ENCODE measurements at regions not wholly inside any gene's neighbourhood (a gene's known extent, or its start where the extent isn't known, plus 50 kb on each side); places are given as distances from the start of the nearest gene placed in this dataset.

DNA sequence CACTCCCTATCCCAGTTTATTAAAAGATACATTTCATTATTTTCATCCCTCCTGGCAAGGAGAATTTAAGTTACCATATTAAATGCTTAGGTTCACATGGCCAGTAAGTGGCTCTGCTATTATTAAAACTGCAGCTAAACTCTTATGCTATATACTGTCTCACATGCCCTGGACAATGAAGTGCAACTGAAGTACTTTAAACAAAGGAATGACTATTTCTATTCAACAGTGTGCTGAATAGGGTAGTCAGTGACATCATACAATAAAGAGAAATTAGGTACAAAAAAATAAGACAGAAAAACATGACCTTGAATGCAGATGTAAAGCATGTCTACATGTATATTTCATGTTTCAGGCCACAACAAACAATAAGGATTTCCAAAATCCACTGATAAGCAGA, 282.6 kb upstream of the SMC2 start:
- Histone ChIP-seq H3K27me3 (replicated peaks) (no peaks in the 10 kb centered on the region), H3K36me3 (no peaks in the 10 kb centered on the region), H3K4me3 (no peak overlapping the region), H3K4me1 (replicated peaks) (no peaks in the 10 kb centered on the region), H3K9me3 (replicated peaks) (no peaks in the 10 kb centered on the region), H3K27ac (no peak overlapping the region)
- DNase-seq (ENCODE audit: low read depth in 1 of 2, low spot score in 2 of 2) = no peak

- H3K27ac ChIP-seq = no peak overlapping the region
- no peak overlapping the region for H3K4me3 ChIP-seq
- no peaks in the 10 kb centered on the region for H3K4me1 ChIP-seq (replicated peaks)
- H3K9me3 ChIP-seq (replicated peaks) = no peaks in the 10 kb centered on the region
- H3K36me3 ChIP-seq = no peaks in the 10 kb centered on the region
- H3K27me3 ChIP-seq (replicated peaks) = no peaks in the 10 kb centered on the region
- DNase-seq (ENCODE audit: low read depth in 1 of 2, low spot score in 2 of 2) = no peak
Measured at GRCh38 chr9:103816146-103816545, 278.0 kb upstream of the SMC2 start.

DNA sequence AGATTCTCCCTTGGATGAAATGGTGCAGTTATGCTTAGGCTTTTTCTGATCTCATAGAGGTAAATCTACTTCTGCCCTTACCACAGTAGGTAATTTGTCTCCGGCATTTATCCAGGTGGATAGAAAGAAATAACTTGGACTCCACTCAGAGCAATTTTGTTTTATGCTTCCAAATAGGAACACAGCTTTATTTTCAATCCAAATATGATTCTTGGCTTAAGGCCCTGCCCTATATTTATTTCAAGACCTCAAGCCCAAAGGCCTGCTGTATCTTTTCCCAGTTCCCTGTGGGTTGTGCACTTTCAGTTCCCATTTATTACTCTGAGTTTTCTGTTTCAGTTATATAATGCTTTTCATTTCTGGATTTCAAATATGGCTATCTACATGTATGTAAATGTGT, 274.2 kb upstream of the SMC2 start:
- Histone ChIP-seq H3K4me3 (no peak overlapping the region), H3K27ac (no peak overlapping the region), H3K36me3 (no peaks in the 10 kb centered on the region), H3K27me3 (replicated peaks) (no peaks in the 10 kb centered on the region), H3K9me3 (replicated peaks) (no peaks in the 10 kb centered on the region), H3K4me1 (replicated peaks) (no peaks in the 10 kb centered on the region)
- no peak for DNase-seq (ENCODE audit: low read depth in 1 of 2, low spot score in 2 of 2)

GRCh38 chr9:103821115-103821514, 273.0 kb upstream of the SMC2 start:
- no peaks in the 10 kb centered on the region for H3K36me3 ChIP-seq

DNA sequence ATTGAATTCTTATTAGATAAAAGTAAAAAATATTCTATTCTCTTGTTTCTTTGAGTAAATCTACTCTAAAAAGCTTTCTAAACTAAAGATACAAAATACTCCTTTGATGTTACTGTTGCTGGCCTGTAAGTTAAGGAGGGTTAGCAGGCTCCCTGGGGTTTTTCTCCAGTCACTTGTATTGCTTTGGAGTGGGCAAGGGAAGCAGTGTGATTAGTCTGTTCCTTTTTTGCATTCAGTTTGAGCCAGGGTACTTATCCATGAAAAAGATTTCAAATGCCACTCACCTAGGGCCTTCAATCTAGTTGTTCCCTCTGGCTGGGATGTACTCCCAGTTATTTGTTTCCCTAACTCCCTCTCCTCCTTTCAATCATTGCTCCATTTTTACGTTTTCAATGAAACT, 256.2 kb upstream of the SMC2 start:
- no peaks in the 10 kb centered on the region for H3K4me1 ChIP-seq (replicated peaks)

More at GRCh38 chr9:103821115-103821514, 273.0 kb upstream of the SMC2 start:
- Histone ChIP-seq H3K9me3 (replicated peaks) (no peaks in the 10 kb centered on the region), H3K4me1 (replicated peaks) (no peaks in the 10 kb centered on the region), H3K27ac (no peak overlapping the region), H3K4me3 (no peak overlapping the region), H3K27me3 (replicated peaks) (no peaks in the 10 kb centered on the region)
- no peak for DNase-seq (ENCODE audit: low read depth in 1 of 2, low spot score in 2 of 2)

GRCh38 chr9:103839197-103839596, 254.9 kb upstream of the SMC2 start:
- no peaks in the 10 kb centered on the region for H3K4me1 ChIP-seq (replicated peaks)
- H3K36me3 ChIP-seq = no peaks in the 10 kb centered on the region
- DNase-seq (ENCODE audit: low read depth in 1 of 2, low spot score in 2 of 2) = no peak
- H3K9me3 ChIP-seq (replicated peaks) = no peaks in the 10 kb centered on the region
- no peak overlapping the region for H3K27ac ChIP-seq
- no peaks in the 10 kb centered on the region for H3K27me3 ChIP-seq (replicated peaks)
- no peak overlapping the region for H3K4me3 ChIP-seq

More for the DNA sequence above, 256.2 kb upstream of the SMC2 start:
- Histone ChIP-seq H3K27me3 (replicated peaks) (no peaks in the 10 kb centered on the region), H3K27ac (no peak overlapping the region), H3K4me3 (no peak overlapping the region), H3K9me3 (replicated peaks) (no peaks in the 10 kb centered on the region), H3K36me3 (no peaks in the 10 kb centered on the region)
- no peak for DNase-seq (ENCODE audit: low read depth in 1 of 2, low spot score in 2 of 2)

GRCh38 chr9:103867886-103868285, 226.2 kb upstream of the SMC2 start:
- Histone ChIP-seq H3K27me3 (replicated peaks) (no peaks in the 10 kb centered on the region), H3K9me3 (replicated peaks) (no peaks in the 10 kb centered on the region), H3K4me1 (replicated peaks) (no peaks in the 10 kb centered on the region), H3K36me3 (no peaks in the 10 kb centered on the region), H3K4me3 (no peak overlapping the region), H3K27ac (no peak overlapping the region)
- DNase-seq (ENCODE audit: low read depth in 1 of 2, low spot score in 2 of 2) = no peak

DNA sequence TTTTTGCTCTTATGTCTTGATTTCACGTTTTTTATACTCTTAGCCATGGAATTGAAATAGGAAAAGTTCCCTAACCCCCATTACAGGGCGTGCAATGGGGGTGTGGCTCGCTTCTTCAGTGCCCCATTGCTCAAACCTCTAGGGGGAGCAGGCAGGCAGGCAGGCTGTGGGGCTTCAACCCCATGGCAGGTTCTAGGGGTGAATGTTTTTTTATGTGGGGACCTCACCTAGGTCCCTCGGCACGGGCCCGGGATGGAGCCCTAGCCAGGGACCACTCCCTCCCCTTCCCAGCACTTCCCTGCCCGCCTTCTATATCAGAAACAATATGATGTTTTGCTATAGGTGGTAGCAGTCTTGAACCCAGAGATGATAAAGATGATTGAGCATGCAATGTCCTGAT, 221.3 kb upstream of the SMC2 start:
- Histone ChIP-seq H3K36me3 (no peaks in the 10 kb centered on the region), H3K27ac (no peak overlapping the region), H3K4me1 (replicated peaks) (no peaks in the 10 kb centered on the region), H3K27me3 (replicated peaks) (no peaks in the 10 kb centered on the region), H3K9me3 (replicated peaks) (no peaks in the 10 kb centered on the region), H3K4me3 (no peak overlapping the region)
- no peak for DNase-seq (ENCODE audit: low read depth in 1 of 2, low spot score in 2 of 2)

DNA sequence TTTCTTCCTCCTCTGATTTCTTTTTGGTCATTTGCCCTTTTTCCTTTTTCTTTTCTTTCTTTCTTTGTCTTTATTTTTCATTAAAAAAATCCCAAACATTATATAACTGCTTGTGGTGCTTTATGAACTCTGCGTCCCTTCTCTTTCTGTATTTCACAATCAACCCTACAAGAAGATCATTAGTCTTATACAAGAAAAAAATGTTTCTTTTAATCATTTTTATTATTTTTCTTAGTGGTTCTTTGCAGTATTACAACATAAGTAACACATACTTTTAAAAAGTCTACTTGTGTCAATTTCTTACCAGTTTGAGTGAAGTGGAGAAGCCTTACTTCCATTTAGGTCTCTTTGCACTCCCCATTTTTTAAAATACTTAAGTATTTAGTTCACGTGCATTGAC, 212.7 kb upstream of the SMC2 start:
- no peaks in the 10 kb centered on the region for H3K9me3 ChIP-seq (replicated peaks)
- no peak overlapping the region for H3K4me3 ChIP-seq
- H3K27ac ChIP-seq = no peak overlapping the region
- H3K4me1 ChIP-seq (replicated peaks) = no peaks in the 10 kb centered on the region
- no peaks in the 10 kb centered on the region for H3K36me3 ChIP-seq
- DNase-seq (ENCODE audit: low read depth in 1 of 2, low spot score in 2 of 2) = no peak
- H3K27me3 ChIP-seq (replicated peaks) = no peaks in the 10 kb centered on the region

DNA sequence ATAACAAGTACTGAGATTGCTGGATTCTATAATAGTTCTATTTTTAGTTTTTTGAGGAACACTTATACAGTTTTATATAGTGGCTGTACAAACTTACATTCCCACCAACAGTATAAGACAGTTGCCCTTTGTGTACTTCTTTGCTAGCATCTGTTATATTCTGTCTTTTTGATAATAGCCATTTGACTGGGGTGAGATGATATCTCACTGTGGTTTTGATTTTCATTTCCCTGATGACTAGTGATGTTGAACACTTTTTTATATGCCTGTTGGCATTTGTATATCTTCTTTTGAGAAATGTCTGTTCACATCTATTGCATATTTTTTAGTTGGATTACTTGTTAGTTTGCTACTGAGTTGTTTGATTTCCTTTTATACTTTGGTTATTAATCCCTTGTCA, 204.1 kb upstream of the SMC2 start:
- no peaks in the 10 kb centered on the region for H3K27me3 ChIP-seq (replicated peaks)
- no peaks in the 10 kb centered on the region for H3K36me3 ChIP-seq
- no peak overlapping the region for H3K4me3 ChIP-seq
- no peaks in the 10 kb centered on the region for H3K4me1 ChIP-seq (replicated peaks)
- H3K9me3 ChIP-seq (replicated peaks) = no peaks in the 10 kb centered on the region
- no peak overlapping the region for H3K27ac ChIP-seq
- no peak for DNase-seq (ENCODE audit: low read depth in 1 of 2, low spot score in 2 of 2)

- no peak for DNase-seq (ENCODE audit: low read depth in 1 of 2, low spot score in 2 of 2)
- Histone ChIP-seq H3K4me3 (no peak overlapping the region), H3K27me3 (replicated peaks) (no peaks in the 10 kb centered on the region), H3K4me1 (replicated peaks) (no peaks in the 10 kb centered on the region), H3K36me3 (no peaks in the 10 kb centered on the region), H3K27ac (no peak overlapping the region), H3K9me3 (replicated peaks) (no peaks in the 10 kb centered on the region)
Measured at GRCh38 chr9:103894184-103894583, 199.9 kb upstream of the SMC2 start.

- H3K9me3 ChIP-seq (replicated peaks) = no peaks in the 10 kb centered on the region
- no peak overlapping the region for H3K27ac ChIP-seq
- no peak for DNase-seq (ENCODE audit: low read depth in 1 of 2, low spot score in 2 of 2)
- no peaks in the 10 kb centered on the region for H3K4me1 ChIP-seq (replicated peaks)
- no peaks in the 10 kb centered on the region for H3K36me3 ChIP-seq
- no peak overlapping the region for H3K4me3 ChIP-seq
- H3K27me3 ChIP-seq (replicated peaks) = no peaks in the 10 kb centered on the region
Measured at GRCh38 chr9:103898550-103898949, 195.6 kb upstream of the SMC2 start.

GRCh38 chr9:103899866-103900265, 194.2 kb upstream of the SMC2 start:
- Histone ChIP-seq H3K4me1 (replicated peaks) (no peaks in the 10 kb centered on the region), H3K36me3 (no peaks in the 10 kb centered on the region), H3K27ac (no peak overlapping the region), H3K9me3 (replicated peaks) (no peaks in the 10 kb centered on the region), H3K27me3 (replicated peaks) (no peaks in the 10 kb centered on the region), H3K4me3 (no peak overlapping the region)
- no peak for DNase-seq (ENCODE audit: low read depth in 1 of 2, low spot score in 2 of 2)

GRCh38 chr9:103900466-103900865, 193.6 kb upstream of the SMC2 start:
- Histone ChIP-seq H3K4me3 (no peak overlapping the region), H3K27me3 (replicated peaks) (no peaks in the 10 kb centered on the region), H3K9me3 (replicated peaks) (no peaks in the 10 kb centered on the region), H3K27ac (no peak overlapping the region), H3K4me1 (replicated peaks) (no peaks in the 10 kb centered on the region), H3K36me3 (no peaks in the 10 kb centered on the region)
- no peak for DNase-seq (ENCODE audit: low read depth in 1 of 2, low spot score in 2 of 2)

GRCh38 chr9:103902263-103902662, 191.8 kb upstream of the SMC2 start:
- Histone ChIP-seq H3K36me3 (no peaks in the 10 kb centered on the region), H3K4me3 (no peak overlapping the region), H3K9me3 (replicated peaks) (no peaks in the 10 kb centered on the region), H3K27ac (no peak overlapping the region), H3K27me3 (replicated peaks) (no peaks in the 10 kb centered on the region), H3K4me1 (replicated peaks) (no peaks in the 10 kb centered on the region)
- no peak for DNase-seq (ENCODE audit: low read depth in 1 of 2, low spot score in 2 of 2)

All from SJSA1 (cell line).